ENCODE measurements at regions not wholly inside any gene's neighbourhood (a gene's known extent, or its start where the extent isn't known, plus 50 kb on each side); places are given as distances from the start of the nearest gene placed in this dataset.

DNA sequence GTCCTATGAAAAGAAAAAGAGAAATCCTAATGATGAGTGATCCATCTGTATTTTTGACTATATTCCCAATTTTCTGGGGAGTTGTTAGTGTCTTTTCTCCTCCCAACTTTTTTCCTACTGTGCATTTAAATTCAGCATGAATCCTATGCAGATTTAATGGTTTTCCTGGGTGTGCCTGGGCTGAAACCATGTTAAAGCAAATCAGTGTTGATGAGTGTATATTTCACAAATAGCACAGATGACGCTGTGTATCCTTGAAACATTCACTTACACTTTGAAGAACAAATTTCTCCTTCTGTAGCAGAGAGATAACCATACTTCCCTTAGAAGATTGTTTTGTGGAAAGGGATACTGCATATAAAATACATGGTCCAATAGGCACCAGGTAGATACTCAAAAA lies 114.3 kb downstream of the TRIB2 start:
- DNase-seq = no peak

GRCh38 chr2:12834239-12834638 lies 117.5 kb downstream of the TRIB2 start:
- DNase-seq = no peak

DNA sequence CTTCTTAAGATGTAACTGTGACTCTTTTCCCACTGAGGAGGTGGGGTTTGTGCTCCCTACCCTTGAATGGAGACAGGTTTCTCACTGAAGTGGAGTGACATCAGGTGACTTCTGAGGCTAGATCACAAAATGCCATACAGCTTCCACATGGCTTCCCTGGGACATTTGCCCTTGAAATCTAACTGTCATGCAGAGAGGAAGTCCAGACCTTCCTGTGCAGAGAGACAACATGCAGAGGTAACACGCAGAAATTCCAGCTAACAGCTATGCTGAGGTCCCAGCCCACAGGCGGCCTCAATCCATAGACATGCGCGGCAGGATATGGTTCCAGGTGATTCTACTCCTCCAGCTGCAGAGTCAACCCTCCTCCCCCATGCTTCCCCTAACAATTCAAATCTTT lies 119.0 kb downstream of the TRIB2 start:
- no peak for DNase-seq

DNA sequence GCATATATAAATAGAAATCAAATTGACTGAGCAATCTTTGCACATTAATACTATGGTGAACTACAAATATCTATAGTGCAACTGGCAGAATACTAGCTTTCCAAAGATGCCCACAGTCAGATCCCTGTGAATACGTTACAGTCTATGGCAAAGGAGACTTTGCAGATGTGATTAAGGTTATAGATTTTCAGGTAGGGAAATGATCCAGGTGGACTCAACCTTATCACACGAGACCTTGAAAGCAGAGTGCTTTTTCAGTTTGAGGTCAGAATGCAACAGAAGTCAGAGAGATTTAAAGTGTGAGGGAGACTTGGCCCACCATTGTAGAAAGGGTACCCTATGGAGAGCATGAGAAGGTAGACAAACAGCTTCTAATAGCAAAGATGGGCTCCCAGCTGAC lies 122.6 kb downstream of the TRIB2 start:
- no peak for DNase-seq

- no peak for DNase-seq
Measured at GRCh38 chr2:12841021-12841420, 124.3 kb downstream of the TRIB2 start.

DNA sequence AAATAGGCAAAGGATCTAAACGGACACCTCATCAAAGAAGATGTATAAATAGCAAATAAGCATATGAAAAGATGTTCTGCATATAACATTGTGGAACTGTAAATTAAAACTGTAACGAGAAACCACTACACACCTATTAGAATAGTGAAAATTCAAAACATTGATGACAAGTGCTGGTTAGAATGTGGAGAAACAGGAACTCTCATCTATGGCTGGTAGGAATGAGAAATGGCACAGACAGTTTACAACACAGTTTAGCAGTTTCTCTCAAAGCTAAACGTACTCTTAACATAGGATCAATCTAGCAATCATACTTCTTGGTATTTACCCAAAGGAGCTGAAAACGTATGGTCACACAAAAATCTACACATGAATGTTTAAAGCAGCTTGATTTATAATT lies 126.2 kb downstream of the TRIB2 start:
- no peak for DNase-seq

DNA sequence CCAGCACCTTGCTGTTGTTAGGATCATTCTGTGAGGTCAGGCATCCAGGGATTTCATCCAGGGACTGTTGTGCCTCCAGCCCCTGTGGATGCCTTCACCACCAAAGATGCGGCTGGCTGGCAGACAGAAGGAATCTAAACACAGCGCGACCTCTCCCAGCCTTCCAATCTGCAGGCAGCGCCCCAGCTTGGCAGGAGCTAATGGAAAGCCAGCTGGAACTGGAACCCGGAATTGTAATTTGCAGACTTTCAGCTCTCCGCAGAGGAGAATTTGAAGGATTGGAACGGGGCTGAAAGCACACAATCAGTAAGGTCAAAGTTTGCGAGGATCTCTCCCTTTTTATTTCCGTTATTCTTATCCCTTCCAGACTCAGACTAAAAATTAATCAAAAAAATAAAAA lies 127.8 kb downstream of the TRIB2 start:
- no peak for DNase-seq

GRCh38 chr2:12847694-12848575 lies 131.2 kb downstream of the TRIB2 start:
- no peak for DNase-seq

GRCh38 chr2:12852135-12852534 lies 135.4 kb downstream of the TRIB2 start:
- no peak for DNase-seq

DNA sequence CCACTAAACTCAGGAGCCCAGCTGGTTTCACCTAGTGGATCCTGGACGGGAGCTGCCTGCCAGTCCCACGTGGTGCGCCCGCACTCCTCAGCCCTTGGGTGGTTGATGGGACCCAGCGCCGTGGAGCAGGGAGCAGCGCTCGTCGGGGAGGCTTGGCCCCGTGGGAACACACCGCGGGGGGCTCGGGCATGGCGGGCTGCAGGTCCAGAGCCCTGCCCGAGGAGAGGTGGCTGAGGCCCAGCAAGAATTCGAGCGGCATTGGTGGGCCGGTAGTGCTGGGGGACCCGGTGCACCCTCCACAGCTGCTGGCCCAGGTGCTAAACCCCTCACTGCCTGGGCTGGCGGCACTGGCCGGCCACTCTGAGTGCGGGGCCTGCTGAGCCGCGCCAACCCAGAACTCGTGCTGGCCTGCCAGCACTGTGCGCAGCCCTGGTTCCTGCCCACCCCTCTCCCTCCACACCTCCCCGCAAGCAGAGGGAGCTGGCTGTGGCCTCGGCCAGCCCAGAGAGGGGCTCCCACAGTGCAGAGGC lies 137.3 kb downstream of the TRIB2 start:
- no peak for DNase-seq

GRCh38 chr2:12855508-12855907 lies 138.8 kb downstream of the TRIB2 start:
- no peak for DNase-seq

- no peak for DNase-seq
Measured at GRCh38 chr2:12856934-12857601, 140.3 kb downstream of the TRIB2 start.

DNA sequence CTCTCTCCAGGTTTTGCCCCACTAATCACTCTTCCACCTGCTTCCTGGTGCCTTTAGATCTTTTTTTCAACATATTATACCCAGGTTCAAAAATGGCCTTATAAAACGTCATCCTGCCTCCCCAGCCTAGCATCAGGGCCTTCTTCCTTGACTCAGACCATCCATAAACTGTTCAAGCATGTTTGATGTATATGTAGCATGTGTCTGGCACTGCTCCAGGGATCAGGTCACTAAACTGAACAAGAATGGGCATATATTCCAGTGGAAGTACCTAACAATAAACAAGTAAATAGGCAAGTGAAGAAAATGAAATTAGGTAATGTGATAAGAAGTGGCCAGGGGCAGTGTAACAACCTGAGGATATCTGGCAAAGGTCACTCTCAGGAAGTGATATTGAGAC lies 141.2 kb downstream of the TRIB2 start:
- no peak for DNase-seq

DNA sequence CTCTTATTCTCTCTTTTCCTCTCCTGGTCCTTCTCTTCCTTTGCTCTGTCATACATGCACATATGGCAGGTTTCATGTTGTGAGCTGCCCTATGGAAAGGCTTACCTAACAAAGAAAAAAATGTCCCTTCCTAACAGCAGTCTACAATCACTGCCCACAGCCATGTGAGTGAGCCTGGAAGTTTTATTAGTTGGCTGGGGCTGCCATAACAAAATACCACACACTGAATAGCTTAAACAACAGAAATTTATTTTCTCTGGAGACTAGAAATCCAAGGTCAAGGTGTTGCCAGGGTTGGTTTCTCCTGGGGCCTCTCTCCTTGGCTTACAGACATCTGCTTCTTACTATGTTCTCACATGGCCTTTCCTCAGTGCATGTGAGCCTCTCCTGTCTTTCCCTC lies 142.1 kb downstream of the TRIB2 start:
- no peak for DNase-seq

DNA sequence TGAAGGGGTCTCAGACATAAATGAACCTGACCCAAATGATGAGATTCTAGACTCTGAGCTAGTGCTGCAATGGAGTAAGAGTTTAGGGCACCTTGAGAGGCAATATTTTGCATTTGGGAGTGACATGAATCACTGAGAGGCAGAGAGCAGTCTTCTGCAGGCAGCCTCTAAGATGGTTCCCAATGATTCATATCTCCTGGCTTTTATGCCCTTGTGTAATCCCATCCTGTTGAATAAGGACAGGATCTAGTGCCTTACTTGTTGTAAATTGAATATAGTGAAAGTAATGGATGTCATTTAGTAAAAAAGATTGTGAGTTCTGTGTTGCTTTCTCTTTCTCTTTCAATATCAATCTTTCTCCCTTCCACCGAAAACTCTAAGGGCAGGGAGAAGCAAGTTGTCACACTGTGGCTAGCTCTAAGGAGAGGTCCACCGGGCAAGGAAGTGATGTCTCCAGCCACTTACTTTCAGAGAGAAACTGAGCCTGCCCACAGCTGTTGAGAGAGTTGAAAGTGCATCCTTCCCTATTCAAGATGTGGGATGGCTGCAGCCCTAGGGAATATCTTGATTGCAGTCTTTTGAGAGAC lies 144.7 kb downstream of the TRIB2 start:
- DNase-seq = no peak

GRCh38 chr2:12862541-12862940 lies 145.8 kb downstream of the TRIB2 start:
- no peak for DNase-seq

GRCh38 chr2:12863937-12864336 lies 147.2 kb downstream of the TRIB2 start:
- no peak for DNase-seq

DNA sequence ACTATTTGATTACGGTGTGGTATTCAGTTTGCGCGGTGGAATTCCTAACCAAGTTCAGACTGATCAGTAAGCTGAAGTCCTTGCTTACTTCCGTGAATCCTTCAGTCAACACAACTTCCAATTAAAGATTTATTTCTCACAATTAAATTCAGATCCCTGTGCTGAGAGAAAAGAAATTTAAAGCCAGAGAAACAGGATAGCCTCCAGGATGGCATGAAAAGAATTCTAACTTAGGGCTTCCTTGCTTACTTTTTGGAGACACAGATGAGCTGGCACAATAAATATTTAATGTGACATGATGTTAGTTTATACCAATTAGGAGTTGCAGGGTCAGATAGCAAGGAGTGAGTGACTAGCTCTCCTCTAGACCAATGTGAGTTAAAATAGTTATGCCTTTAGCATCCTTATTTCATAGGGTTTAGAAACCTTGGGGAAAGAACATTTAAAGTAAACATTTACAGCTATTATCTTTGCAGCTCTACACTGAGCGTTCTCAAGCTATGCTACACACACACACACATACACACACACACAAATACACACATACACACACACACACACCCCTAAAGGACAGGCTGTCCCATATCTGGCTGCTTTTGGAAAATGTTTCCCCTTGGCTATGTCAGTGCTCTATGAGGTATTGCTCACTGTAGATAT lies 151.0 kb downstream of the TRIB2 start:
- DNase-seq = no peak

DNA sequence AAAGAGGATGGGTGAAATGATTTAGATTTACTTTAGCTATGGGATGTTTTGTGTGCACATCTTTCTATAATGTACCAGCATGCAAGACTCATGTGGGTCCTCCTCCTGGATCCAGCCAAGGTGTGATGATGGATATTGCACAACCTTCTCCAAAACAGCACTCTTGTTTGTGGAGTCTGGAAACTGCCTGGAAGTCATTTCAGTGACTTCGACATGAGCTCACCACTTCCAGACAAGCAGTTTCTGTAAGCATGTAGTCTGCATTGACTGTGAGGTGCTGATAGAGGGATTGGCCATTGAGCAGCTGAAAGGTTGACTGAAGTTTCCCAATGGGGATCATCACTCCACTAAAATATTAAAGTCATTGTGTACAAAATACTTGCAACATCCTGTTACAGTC lies 154.0 kb downstream of the TRIB2 start:
- no peak for DNase-seq

GRCh38 chr2:12871694-12872315 lies 155.1 kb downstream of the TRIB2 start:
- DNase-seq = no peak

GRCh38 chr2:12877761-12878160 lies 161.0 kb downstream of the TRIB2 start:
- no peak for DNase-seq

GRCh38 chr2:12879649-12880048 lies 162.9 kb downstream of the TRIB2 start:
- DNase-seq = no peak

- DNase-seq = no peak
Measured at GRCh38 chr2:12881952-12882351, 165.2 kb downstream of the TRIB2 start.
